ENCODE measurements at regions not wholly inside any gene's neighbourhood (a gene's known extent, or its start where the extent isn't known, plus 50 kb on each side); places are given as distances from the start of the nearest gene placed in this dataset.

- TF ChIP-seq CTCF (IDR thresholded peaks at IDR 0.05; ENCODE audit: low read depth, low read length, missing control alignments), result no peak
- H3K4me3 ChIP-seq (ENCODE audit: low read depth, low read length), result no peak overlapping the region
- DNase-seq (ENCODE audit: low read depth), result no peak
Observed at GRCh38 chr3:139103484-139103883, 58.8 kb upstream of the PRR23C start.

GRCh38 chr3:139104062-139104461, 59.4 kb upstream of the PRR23C start:
- no peak for TF ChIP-seq CTCF (IDR thresholded peaks at IDR 0.05; ENCODE audit: low read depth, low read length, missing control alignments)
- no peak for DNase-seq (ENCODE audit: low read depth)
- no peak overlapping the region for H3K4me3 ChIP-seq (ENCODE audit: low read depth, low read length)

- TF ChIP-seq CTCF (IDR thresholded peaks at IDR 0.05; ENCODE audit: low read depth, low read length, missing control alignments), result no peak
- no peak overlapping the region for H3K4me3 ChIP-seq (ENCODE audit: low read depth, low read length)
- no peak for DNase-seq (ENCODE audit: low read depth)
Observed at GRCh38 chr3:139105154-139105702, 60.5 kb upstream of the PRR23C start.

GRCh38 chr3:139106013-139106932, 61.6 kb upstream of the PRR23C start:
- H3K4me3 ChIP-seq (ENCODE audit: low read depth, low read length), result no peak overlapping the region
- TF ChIP-seq CTCF (IDR thresholded peaks at IDR 0.05; ENCODE audit: low read depth, low read length, missing control alignments), result no peak
- no peak for DNase-seq (ENCODE audit: low read depth)

GRCh38 chr3:139107424-139108252, 62.9 kb upstream of the PRR23C start:
- no peak for DNase-seq (ENCODE audit: low read depth)

More at GRCh38 chr3:139107424-139108252, 62.9 kb upstream of the PRR23C start:
- H3K4me3 ChIP-seq (ENCODE audit: low read depth, low read length), result no peak overlapping the region
- no peak for TF ChIP-seq CTCF (IDR thresholded peaks at IDR 0.05; ENCODE audit: low read depth, low read length, missing control alignments)
